ENCODE measurements at regions not wholly inside any gene's neighbourhood (a gene's known extent, or its start where the extent isn't known, plus 50 kb on each side); places are given as distances from the start of the nearest gene placed in this dataset.
"Not testable (repeated sequence)": the region's sequence is repeated elsewhere in the genome, so short reads cannot be mapped to it uniquely, and the experiment has no call there.

DNA sequence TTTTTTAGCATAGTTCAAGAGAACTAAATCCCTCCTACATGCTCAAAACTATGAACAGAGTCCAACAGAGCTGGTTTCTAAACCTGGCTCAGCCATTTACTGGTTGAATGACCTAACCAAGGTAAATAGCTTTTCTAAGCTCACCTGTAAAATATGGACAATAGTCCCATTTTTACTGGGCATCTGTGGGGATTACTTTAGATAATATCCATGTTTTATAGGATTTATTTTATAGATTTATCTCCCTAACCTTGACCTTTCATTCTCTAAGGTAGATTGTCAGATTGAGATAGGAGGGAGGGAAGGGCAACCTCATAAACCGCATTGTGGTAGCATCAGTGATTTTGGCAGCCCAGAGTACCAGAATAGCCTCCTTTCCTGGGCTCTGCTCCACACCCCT, 178.5 kb upstream of the TOX3 start:
- DNase-seq, result no peak

DNA sequence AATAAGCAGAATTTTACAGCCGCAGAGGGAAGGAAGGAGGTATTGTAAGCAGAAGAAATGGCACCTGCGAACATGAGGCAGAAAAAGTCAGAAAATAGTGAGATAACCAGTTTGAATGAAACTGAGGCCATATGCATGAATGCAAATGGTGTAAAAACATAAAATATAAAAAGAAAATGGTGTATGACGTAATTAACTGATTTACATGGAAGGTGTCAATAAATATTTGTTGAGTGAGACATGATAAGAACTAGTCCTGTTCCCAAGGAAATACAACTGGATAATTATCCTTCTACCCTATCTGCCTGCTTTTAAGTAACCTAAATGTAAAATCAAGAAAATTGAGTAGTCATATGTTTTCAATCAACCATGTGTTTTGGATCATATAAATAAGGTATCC, 178.1 kb upstream of the TOX3 start:
- no peak for DNase-seq

DNA sequence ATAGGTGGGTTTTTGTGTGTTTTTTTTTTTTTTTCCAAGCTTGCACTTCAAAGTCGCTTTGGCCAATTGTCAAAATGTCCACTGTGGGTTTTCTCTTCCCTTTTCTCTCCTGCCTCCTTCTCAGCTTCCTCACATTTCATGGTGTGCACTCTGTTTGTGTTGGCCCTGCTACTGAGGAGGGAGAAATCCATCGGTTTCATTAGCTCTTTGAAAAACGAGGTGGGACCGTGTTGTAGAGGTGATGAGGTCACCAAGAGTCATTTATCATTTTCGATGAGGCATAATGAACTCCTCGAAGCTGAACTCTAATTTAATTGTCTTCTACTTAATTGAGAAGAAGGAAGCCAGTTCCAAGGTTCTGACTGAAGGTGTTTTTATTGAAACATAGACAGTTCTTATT, 174.4 kb upstream of the TOX3 start:
- no peak for DNase-seq

DNA sequence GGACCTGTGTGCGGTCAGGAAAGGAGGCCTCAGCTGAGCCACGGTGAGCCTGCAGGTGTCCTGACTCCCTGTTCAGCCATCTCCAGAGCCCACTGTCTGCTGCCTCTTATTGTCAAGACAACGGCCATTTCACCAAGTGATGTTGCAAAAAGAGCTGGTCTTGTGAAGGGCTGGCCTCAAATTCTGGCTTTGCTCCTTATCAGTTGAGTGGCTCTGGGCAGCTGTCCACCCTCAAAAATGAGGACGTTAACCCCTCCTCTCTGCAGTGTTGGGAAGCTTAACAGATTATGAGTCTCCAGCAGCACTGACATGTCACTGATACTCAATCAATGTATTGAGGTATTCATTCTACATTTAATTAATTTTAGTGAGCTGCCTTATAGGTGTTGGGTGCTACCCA, 171.1 kb upstream of the TOX3 start:
- DNase-seq, result no peak

DNA sequence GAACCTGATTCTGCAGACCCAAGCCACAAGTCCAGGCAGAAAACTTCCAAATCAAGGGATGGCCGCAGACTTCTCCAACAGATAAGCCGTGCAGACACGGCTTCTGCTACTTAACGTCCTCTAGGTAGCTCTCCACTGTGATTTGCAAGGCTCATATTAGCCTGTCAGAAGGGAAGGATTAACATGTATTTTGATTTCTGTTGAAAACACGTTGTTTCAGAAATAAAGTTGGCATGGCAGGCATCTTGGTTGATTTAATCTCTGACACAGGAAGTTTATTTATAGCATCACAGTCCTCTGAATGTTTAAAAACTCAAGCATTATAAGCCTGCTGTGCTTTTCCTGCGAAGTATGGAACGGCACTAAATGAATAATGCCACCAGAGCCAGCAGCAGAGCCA, 166.8 kb upstream of the TOX3 start:
- DNase-seq, result no peak

DNA sequence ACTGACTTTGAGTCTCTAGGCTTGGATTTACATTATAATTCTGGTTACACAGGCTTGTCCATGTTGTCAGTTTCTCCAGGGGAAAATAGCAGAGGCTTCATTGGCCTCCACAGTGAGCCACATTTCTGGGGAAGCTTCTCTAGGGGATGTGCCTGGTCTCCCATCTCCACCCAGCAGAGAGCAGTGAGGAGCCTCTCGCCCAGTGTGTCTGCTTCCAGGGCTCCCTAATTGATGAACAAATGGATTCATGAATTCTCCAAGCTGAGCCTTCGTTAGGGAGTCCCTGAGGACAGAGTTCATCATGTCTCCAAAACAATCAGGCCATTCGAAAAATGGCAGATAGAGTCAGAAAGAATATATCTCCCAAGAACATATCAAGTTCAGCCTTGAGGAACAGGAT, 162.4 kb upstream of the TOX3 start:
- no peak for DNase-seq

DNA sequence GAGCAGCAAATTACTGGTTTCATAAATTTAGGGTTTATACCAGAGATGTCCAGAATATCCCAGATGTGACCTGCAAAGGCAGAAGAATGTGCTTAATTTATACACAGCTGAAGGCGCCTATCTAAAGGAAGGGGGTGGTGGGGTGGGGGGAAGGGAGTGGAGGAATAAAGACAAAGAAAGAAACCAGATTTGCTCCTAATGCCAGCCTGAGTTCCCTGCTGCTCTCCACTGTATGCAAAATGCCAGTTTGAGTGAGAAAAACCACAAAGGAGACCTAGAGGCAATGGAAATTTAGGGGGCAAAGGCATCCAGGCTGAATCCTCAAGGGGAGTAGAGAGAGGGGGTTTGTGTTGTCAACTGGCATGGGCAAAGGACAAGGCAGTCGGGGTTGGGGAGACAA, 161.5 kb upstream of the TOX3 start:
- DNase-seq, result no peak

DNA sequence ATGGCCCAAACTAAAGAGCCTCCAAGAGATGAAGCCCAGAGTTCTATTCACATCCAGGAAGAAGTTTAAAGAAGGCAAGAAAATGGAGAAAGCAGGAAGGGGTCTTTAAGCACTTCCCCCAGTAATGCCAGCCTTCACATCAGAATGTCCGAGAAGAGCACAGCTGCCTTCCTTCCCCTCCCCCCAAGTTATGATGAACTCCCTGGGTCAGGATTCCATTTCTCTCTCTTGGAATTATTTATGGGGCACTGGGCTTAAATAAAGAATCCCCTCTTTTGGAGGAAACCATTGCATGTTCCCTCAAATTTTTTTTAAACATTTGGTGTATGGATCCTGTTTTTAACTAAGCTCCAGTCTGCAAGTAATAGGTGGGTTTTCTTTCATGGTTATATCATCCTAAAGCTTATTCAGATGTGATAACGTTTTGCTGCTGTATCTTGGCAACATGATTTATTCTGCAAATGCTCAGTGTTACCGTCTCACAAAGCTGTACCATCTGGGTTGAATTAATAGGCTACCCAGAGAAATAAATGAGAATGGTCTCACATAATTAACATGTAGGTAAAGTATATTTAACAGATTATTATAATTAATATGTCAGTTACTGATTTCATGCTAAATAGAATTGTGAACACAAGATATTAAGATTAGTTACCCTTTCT, 160.9 kb upstream of the TOX3 start:
- no peak for DNase-seq

DNA sequence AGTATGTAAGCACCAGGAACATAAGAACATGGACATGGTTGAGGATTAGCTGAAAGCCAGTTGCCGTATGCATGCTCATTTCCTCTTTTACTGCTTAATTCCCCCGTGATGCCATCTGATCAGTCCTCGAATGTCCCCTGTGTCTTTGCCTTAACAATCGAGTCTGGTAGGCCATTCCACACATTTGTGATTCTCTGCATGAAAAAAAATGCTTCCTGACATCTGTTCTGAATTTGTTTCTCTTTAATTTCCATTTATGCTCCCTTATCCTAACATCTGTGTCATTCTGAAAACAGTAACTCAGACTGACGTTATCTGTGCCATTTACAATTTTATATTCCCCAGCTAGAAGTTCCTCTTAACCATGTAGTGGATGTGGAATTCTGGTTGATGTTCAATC, 158.2 kb upstream of the TOX3 start:
- no peak for DNase-seq

DNA sequence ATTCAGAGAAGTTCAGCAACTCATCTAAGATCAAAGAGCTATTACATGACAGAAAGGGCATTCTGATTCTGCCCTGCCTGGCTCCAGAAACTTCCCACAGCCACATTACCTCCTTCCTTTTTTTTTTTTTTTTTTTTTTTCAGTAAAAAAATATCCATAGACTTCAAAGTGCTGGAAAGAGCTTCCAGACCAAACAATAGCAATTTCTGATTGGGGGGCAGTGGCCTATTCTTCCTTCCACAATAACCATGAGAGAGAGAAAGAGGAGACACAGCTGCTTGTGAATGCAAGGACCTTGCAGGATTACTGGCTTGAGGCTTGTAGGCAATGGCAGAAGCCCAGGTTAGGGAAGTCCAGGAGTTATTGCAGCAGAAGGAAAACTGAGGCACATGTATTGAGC, 151.0 kb upstream of the TOX3 start:
- DNase-seq, result no peak

DNA sequence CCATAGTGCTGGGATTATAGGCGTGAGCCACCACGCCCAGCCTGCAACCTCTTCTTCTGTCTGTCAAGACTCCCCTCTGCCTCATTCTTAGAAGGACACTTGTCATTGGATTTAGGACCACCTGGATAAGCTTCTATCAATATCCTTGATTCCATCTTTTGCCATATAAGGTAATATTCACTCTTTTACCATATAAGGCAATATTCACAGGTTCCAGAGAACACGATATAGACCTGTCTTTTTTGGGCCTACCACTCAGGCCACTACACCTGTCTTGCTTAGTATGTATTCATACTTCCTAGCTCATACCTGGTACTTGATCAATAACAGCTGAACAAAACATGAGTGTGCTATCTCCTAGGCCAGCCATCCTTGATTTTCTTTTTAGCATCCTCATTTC, 149.2 kb upstream of the TOX3 start:
- DNase-seq, result no peak

DNA sequence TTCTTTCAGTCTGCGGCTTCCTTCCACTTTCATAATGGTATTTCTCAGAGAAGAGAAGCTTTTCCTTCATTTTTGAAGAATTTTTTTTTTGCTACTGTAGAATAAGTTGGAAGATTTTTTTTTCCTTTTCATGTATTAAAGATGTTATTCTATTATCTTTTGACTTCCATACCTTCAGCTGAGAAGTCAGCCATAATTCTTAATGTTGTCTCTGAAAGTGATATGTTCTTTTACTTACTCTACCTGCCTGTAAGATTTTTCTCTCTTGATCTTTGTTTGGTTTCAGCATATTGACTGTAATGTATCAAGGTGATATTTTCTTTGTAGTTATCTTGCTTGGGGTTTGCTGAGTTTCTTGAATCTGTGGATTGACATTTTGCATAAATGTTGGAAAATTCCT, 143.5 kb upstream of the TOX3 start:
- DNase-seq, result no peak

DNA sequence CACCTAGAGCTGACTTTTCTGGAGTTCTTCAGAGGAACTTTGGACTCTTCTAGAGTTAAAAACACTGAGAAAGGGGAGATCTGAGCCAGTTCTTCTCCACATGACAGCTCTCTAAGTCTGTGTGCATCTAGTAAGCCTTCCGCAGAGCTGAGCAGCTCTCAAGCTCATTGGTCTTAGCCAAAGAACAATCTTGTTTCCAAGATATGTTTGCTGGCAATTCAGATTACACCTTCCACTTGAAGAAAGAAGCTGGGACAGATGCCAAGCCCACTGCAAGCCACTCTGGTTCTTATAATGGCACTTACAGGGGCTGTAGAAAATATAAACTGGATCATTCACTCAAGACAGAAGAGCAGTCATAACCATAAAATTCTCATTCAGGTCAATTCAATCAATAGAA, 134.1 kb upstream of the TOX3 start:
- no peak for DNase-seq

DNA sequence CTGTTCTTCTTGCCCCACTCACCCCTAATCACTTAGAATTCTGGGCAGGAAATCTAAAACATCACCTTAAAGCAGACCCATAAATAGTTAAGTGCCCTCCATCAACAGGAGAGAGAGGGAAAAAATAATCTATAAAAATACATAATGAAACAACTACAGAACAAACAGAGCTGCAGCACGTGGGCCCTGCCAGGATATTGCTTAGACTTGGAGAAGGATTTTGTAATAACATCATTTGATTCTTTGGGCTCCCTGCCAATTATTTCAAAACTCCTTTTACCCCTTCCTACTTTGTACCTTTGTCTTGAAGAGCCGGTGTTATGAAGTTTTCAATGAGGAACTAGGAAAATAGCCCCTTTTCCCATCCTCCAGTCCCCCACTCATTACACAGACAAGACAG, 130.6 kb upstream of the TOX3 start:
- no peak for DNase-seq

DNA sequence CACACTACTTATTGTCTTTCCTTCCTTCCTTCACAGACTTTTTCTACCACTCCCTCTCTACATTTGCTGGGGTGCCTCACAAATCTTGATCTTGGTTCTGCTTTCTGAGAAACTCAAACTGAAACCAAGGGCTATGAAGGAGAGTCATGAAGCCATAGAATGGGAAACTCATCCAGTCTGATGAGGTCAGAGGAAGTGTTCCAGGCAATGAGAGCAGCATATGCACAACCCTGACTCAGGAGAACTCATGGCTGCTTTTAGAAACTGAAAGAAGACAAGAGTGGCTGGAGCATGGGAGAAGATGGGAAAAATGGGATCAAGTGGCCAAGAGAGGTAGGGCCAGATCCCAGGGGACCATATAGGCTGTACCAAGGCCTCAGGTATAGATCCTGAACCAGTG, 130.0 kb upstream of the TOX3 start:
- DNase-seq, result no peak

DNA sequence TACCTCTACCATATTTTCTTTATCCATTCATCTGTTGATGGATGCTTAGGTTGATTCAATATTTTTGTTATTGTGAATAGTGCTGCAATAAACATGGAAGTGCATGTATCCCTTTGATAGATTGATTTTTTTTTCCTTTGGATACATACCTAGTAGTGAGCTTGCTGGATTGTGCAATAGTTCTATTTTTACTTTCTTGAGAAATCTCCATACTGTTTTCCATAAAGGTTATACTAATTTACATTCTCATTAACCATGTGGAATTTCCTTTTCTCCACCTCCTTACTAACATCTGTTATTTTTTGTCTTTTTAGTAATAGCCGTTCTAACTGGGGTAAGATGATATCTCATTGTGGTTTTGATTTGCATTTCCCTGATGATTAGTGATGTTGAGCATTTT, 124.6 kb upstream of the TOX3 start:
- no peak for DNase-seq

DNA sequence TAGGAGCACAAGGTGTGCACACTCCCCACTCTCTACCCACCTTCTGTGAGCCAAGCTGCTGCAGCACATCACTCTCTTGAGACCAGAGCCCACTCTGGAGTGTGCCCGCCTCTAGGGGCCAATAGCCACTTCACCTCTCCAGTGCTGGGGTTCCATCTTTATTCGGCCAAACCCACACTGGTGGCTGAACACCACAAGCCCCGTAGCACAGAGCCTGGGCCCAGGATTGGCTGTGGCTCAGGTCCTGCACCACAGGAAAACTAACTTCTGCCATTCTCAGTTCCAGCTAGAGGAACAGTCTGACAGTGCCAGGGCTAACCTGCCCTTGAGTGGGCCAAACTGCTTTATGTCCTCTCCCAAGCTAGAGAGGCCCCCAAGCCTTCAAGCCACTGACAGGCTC, 111.0 kb upstream of the TOX3 start:
- no peak for DNase-seq

DNA sequence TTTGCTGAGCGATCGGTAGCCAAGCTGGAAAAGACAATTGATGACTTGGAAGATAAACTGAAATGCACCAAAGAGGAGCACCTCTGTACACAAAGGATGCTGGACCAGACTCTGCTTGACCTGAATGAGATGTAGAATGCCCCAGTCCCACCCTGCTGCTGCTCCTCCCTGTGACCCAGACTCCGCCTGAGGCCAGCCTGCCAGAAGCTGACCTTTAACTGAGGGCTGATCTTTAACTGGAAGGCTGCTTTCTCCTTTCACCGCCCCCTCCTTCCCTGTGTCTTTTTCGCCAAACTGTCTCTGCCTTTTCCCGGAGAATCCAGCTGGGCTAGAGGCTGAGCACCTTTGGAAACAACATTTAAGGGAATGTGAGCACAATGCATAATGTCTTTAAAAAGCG, 109.0 kb upstream of the TOX3 start:
- not testable (repeated sequence) for DNase-seq

DNA sequence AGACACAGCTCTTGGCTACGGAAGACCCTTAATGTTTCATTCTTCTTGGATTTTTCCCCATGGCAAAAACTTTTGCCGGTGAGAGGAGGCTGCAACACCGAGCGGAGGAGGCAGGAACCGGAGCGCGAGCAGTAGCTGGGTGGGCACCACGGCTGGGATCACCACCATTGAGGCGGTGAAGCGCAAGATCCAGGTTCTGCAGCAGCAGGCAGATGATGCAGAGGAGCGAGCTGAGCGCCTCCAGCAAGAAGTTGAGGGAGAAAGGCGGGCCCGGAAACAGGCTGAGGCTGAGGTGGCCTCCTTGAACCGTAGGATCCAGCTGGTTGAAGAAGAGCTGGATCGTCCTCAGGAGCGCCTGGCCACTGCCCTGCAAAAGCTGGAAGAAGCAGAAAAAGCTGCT, 108.2 kb upstream of the TOX3 start:
- DNase-seq, result not testable (repeated sequence)

DNA sequence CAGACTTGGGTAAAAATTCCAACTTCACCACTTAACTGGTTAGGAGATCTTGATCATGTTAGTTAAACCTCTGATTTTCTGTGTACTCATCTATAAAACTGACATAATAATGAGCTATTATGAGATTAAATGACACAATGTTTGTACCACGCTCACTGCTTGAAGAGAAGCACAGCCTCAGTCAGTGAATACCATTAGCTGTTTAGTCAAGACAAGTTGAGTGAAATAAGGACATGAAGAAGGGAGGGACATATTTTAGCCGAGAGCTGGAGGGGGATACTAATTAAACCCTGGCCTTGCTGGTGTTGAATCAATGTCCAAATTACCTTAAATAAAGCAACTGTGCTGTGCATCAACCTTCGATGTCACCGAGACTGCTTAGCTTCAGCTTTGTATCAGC, 105.1 kb upstream of the TOX3 start:
- no peak for DNase-seq

DNA sequence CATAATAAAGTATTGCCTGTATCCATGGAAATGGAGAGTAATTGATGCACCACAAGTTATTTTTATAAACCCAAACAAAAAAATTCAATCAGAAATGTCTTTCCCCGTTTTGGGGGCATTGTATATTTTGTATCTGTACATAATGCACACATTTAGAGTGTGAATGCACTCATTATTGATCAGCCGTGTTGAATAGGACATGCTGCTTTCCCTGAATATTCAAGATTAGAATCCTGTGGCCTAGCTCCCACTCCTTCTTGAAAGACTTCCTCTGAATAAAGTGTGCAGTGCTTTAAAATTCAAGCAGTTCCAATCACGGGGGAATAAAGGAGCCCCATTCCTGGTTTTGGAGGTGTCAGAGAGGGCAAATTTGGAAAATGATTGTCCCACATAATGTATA, 103.8 kb upstream of the TOX3 start:
- no peak for DNase-seq

DNA sequence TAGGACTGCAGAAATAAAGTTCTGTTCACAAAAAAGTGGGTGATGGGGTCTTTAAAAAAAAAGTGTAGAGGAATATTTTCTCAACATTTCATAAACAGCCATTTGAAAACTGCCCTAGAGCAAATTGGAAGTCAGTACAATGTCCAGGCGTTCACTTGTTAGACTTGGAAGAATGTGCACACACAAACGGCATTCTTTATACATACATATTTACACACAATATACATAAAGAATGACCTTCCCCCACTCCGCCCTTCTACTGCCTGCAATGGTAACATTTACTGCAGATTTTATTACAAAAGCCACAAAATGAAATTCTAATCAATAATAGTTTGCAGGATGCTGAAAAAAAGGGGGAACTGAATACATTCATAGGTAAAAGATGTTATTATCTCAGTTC, 103.4 kb upstream of the TOX3 start:
- DNase-seq, result no peak

DNA sequence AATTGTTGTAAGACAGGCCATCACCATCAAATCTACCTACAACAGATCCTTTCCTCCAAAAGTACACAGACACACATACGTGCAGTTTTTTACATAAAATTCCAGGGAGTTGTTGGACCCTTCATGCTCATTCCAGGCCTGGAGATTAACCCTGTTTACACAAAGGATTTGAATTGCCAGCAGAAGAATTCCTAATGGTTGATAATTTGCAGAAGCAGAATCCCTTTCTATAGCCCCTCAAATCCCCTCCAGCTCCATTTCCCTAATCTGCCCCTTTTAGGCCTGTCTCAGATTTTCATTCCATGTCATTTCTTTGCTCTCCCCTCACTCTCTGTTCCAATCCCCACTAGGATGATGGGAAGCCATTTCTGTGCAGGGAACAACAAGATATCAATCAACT, 102.9 kb upstream of the TOX3 start:
- no peak for DNase-seq

DNA sequence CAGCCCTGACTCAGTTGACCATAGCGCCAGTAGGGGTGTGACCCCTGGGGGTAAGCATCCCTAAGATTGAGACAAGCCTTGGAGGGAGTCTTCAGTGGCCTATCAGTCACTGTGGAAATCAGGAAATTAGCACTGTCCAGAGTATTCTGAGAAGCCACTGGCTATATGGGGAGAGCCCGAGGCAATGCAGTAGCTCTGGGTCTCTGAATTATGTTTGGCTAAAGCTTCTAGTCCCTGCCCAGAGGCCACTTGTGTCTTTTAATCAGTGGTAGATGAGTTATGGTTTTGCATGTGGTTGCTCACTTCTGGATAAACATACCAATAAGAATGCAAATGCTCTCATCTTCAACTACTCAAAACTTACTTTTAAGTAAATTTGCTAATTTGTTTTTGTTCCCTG, 100.6 kb upstream of the TOX3 start:
- no peak for DNase-seq

DNA sequence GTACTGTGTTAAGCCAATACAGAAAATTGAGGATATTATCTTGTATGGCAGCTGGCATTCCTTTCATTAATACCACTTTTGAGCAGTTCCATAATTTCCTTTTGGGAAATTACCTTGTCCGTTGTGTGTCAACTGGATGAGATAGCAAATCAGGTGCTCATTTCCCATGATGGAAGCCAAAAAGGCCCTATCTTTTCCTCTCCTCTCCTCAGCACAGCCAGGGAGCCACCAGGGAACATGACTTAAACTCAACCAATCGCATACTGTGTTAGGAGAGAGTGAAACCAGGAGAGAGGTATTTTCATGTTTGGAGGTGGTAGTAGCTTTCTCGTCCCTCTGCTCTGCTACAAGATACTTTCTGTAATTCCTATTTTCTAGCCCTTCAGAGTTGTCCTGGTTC, 96.1 kb upstream of the TOX3 start:
- DNase-seq, result no peak

DNA sequence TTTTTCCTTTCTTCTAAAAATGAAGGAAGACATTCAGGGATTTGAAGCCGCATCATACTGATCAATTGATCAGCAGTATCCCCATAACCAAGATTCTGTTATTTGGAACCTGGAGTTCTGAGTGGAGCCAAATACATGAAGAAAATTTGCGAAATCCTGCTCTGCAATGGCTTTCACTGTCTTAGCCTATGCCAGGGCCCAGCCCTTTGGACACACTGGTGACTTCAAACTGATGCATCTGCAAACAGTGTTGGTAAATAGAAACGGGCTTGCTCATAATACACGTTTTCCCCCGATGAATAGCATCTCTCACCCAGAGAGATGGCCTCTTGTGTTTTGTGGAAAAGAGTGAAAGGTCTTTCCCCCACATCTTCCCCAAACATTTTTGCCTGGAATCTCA, 87.6 kb upstream of the TOX3 start:
- no peak for DNase-seq
